ENCODE measurements at regions not wholly inside any gene's neighbourhood (a gene's known extent, or its start where the extent isn't known, plus 50 kb on each side); places are given as distances from the start of the nearest gene placed in this dataset.
"Not testable (repeated sequence)": the region's sequence is repeated elsewhere in the genome, so short reads cannot be mapped to it uniquely, and the experiment has no call there.

DNA sequence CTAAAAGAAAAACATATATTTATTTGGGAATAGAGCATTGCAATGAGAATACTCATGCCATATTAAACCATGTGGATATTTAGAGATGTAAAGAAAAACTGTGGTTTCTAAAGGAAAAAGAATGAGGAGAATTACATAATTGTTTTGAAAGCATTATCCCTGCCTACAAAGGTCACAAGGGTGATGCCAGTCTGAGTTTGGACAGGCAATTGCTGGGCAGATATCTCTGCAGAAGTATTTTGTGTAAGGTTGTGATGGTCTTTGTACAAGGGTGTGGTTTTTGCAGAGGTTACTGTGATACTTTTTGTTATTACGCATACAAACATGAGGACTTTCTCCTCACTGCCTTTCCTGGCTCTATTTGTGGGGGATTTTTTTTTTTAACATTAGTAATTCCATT is 2022.9 kb upstream of the CDH6 start:
- DNase-seq: no peak

DNA sequence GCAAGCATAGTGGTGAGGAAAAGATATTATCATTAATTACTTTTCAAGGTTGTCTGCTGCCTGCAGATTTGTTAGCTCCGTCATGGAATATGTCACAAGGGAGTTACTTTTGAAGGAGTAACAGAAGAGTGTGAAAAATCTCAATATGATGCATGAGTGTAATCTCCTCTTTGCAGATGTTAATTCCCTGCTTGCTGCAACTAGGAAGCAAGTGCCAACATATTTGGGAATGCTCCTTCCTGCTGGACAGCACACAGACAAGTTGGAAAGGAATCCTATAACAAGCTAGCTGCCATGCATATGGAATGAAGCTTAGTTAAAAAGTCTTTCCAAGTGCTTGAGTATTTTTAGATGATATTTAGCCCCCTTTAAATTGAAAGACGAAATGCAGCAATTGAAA is 2023.6 kb upstream of the CDH6 start:
- peak; percentile 15 to 75 (median 57) for DNase-seq

DNA sequence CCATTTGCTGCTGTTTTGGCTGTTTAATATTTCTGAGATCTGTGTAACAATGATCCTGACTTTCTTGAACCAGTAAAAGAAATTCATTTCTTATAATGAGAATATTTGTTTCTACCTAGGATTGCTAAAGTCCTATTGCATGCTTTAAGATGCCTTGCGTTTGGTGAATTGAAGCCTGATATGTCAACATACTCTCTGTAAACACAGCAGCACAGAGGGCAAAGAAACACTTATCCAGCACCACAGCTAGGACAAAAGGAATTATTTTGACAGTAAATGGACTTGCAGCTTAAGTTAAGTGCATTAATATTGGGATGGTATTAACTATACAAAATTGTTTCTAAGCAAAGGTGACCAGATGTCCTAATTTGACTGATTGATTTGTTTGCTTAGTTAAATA is 2031.2 kb upstream of the CDH6 start:
- no peak for DNase-seq

DNA sequence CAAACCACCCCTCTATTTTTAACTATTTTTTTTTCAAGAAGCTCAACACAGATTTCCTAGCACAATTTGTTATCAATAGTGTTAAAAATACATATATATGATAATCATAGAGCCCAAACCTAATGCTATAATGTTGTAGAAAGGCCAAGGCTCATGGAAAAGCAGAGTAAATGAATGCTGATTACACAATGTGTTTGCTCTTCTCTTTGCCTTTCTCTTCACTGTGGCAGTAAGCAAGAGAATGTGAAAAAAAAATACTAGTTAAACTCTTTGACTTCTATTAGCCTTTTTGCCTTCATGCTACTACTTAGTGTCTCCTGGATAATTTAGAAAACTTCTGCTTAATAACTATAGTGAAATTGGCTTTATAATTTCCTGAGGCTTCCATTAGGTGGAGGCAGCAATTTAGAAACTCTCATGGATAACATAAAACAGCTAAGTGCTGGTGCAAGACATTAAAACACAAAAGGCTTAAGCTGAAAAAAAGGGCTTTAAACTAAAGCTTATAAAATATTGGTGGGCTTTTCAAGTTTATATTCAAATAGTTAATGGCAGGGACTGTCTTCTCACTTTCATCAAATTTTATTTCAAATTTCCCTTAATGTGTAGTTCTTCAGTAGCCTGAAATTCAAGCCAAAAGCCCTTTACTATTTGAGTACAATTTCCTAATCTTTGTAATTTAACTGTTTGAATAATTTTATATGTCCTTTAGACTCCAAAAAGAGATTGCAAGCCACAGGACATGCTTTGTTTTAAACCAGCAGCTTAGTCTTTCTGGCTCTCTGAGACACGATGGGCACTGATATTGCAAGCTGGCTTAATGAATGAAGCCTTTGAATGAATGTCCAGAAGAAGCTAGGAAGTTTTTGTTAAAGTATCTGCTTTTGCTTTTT is 2031.8 kb upstream of the CDH6 start:
- no peak for DNase-seq

DNA sequence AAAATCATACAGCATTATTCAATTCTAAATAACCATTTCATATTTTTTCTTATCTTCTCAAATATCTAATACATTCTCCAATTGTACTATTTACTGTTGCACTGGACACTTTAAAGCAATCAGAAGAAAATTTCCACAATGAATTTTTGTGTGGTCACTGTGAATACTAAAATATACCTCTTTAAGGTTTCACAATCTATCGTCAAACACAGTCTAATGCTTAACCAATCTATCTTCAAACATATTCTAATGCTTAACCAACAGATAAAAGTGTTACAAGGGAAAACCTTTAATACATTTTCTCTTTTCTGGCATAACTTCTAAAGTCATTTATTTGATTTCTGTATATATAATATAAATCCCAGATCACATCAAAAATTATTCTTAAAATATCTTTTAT is 2035.5 kb upstream of the CDH6 start:
- DNase-seq: no peak

DNA sequence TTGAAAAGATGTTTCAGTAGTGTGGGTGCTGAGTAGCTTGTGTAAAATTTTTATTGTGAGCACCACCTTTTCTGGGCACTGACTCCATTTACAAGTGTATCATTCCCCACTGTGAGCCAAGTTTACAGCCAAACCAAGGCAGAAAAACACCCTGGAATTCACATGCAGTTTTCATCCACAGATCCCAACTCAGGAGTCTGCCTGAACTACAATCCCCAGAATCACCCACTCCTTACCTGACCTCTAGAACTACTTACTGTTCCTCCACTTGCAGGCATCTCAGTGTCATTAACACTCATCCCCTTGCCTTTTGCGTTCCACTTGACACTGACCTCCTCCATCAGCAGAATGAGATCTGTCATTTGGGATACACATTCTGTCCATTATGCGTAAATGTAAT is 2042.6 kb upstream of the CDH6 start:
- DNase-seq: no peak

DNA sequence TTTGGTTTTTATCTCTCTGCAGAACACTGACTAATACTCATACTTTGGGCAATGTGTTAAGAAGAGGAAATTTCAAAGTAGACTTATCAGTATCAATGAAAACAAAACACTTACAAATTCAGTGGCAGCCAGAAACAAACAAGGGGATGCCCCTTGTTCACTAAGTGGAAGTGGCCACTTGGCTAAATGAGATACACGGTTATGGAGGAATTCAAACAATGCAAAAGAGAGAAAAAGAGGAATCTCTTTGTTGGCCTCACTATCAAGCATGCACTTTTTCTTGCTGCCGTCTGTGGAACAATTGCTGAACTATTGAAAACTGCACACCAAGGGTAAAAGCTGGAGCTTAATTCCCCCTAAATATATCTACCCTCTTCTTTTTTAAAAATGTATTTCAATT is 2044.9 kb upstream of the CDH6 start:
- no peak for DNase-seq

DNA sequence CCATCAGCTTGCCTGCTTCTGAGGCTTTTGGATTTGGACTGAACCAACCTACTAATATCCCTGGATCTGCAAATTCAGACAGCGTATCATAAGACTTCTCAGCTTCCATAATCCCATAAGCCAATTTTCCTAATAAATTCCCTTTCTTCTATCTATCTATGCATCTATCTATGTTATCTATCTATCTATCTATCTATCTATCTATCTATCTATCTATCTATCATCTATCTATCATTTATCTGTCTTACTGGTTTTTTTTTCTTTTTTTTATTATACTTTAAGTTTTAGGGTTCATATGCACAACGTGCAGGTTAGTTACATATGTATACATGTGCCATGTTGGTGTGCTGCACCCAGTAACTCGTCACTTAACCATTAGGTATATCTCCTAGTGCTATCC is 2045.4 kb upstream of the CDH6 start:
- no peak for DNase-seq

DNA sequence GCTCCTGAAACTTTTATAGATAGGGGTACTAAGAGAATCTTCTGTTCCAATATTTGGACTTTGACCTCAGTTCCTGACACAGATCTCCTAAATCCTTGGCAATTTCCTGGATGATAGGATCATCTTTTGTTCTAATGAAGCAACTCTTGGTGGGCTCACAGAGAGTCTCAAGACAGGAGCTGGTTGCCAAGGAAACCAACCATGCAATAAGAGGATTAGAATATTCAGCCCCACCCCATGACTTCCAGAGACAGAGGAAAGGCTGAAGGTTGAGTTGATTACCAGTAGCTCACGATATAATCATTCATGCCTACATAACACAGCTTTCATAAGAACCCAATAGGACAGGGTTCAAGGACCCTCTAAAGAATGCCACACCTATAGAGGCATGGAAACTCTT is 2050.2 kb upstream of the CDH6 start:
- DNase-seq: no peak

DNA sequence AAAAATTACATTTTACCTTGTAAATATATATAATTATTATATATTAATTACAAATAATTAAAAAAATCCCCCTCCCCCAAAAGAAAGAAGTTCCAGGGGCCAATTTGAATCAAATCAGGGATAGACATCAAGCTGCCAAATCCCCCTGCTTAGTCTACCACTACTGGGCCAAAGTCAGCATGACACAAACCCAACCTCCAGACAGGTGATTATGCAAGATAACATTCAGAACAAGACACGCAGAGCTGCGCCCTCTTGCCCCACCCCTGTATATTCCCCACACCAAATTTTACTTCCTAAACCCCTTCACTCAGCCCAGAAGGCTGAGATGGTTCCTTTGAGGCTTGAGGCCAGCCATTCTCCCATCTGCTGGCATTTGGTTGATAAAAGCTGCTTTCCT is 2059.1 kb upstream of the CDH6 start:
- no peak for DNase-seq

DNA sequence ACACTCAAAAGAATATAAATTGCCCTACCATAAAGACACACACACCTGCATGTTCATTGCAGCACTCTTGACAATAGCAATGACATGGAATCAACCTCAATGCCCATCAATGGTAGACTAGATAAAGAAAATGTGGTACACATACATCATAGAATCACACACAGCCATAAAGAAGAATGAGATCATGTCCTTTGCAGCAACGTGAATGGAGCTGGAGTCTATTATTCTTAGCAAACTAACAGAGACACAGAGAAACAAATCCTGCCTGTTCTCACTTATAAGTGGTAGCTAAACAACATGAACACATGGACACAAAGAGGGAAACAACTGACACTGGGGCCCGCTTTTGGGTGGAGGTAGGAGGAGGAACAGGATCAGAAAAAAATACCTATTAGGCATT is 2062.2 kb upstream of the CDH6 start:
- no peak for DNase-seq

DNA sequence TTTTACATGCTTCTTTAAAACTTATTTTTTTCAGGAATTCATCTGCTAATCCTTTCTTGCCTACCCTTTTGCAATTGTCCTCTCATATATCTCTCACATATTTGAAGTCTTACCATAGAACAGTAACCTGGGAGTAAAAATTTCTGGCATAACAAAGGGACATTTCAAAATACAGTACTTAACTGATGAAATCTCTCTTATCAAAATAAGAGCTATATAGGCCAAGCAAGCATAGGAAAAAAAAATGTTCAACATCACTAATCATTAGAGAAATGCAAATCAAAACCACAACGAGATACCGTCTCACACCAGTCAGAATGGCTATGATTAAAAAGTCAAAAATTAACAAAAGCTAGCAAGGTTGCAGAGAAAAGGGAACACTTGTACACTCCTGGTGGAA is 2062.7 kb upstream of the CDH6 start:
- no peak for DNase-seq

DNA sequence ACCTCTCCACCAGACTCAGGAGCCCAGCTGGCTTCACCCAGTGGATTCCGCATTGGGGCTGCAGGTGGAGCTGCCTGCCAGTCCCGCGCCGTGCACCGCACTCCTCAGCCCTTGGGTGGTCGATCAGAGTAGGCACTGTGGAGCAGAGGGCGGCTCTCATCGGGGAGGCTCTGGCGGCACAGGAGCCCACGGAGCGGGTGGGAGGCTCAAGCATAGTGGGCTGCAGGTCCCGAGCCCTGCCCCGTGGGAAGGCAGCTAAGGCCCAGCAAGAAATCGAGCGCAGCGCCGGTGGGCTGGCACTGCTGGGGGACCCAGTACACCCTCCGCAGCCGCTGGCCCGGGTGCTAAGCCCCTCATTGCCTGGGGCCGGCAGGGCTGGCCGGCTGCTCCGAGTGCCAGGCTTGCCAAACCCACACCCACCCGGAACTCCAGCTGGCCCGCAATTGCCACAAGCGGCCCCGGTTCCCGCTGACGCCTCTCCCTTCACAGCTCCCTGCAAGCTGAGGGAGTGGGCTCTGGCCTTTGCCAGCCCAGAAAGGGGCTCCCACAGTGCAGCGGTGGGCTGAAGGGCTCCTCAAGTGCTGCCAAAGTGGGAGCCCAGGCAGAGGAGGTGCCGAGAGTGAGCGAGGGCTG is 2065.8 kb upstream of the CDH6 start:
- DNase-seq: not testable (repeated sequence)

DNA sequence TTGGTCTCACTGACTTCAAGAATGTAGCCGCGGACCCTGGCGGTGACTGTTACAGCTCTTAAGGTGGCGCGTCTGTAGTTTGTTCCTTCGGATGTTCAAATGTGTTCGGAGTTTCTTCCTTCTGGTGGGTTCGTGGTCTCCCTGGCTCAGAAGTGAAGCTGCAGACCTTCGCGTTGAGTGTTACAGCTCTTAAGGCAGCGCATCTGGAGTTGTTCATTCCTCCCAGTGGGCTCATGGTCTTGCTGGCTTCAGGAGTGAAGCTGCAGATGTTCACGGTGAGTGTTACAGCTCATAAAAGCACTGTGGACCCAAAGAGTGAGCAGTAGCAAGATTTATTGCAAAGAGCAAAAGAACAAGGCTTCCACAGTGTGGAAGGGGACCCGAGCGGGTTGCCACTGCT is 2067.0 kb upstream of the CDH6 start:
- DNase-seq: peak in 2 of 3 donors; percentile 17 to 46

DNA sequence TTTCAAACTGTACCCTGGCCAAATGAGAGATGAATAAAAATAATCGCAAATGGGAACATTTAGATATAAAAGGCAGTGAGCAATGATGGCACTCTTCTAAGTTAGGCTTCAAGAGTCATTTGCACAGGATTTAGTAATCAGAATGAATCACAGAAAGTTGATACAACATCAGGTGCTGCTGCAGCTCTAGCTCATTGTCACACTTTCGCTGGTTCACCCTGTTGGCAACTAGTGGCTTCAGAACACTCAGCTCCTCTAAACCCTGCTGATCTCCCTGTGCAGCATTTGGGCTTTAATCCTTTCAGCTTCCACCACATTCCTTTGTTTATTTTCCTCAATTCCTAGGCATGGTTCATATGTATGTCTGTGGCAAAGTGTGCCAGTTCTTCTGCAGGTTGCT is 2071.2 kb upstream of the CDH6 start:
- DNase-seq: no peak

DNA sequence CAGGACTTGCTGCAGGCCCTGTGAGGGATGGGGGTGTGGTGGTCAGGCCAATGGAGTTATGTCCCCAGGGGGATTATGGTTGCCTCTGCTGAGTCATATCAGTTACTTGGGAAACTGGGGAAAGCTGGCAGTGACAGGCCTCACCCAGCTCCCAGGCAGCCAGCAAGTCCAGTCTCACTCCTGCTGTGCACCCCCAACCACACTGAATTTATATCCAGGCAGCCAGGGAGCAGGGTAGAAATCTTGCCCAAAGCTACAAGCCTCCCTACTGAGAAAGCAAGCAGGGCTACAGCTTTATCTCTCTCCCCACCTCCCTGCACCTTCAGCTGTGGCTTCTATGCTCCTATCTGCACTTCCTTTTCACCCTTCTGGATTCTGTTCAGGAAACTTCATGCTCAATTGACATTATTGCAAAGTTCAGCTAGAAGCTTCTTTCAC is 2076.0 kb upstream of the CDH9 start:
- DNase-seq: no peak

DNA sequence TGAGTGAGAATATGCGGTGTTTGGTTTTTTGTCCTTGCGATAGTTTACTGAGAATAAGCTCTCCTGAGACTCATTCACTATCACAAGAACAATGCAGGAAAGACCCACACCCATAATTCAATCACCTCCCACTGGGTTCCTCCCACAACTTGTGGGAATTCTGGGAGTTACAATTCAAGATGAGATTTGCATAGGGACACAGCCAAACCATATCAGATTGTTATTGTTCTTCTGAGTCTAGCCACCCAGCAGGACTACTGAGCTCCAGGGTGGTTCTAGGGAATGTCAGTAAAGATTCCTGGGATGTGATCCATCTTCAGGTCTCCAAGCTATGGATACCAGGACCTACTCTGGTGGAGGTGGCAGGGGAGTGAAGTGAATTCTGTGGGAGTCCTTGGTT is 2075.1 kb upstream of the CDH9 start:
- no peak for DNase-seq

DNA sequence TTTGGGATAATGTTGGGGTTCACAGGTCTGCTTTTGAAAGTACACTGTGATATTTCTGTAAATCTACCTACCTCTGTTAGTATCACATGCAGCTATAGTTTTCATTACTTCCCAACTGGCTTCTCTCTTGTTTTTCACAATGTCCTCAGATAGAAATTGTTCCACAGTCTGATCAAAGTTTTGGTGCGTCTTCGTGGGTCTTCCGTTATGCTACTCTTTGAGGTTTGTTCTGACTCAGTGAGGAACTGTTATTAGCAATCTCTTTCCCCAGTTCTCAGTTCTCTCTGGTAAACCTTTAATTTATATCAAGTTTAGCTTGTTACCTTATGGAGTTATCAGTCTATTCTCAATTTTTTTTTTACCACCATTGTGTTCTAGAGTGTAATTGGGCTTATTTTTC is 2061.2 kb upstream of the CDH9 start:
- DNase-seq: no peak

DNA sequence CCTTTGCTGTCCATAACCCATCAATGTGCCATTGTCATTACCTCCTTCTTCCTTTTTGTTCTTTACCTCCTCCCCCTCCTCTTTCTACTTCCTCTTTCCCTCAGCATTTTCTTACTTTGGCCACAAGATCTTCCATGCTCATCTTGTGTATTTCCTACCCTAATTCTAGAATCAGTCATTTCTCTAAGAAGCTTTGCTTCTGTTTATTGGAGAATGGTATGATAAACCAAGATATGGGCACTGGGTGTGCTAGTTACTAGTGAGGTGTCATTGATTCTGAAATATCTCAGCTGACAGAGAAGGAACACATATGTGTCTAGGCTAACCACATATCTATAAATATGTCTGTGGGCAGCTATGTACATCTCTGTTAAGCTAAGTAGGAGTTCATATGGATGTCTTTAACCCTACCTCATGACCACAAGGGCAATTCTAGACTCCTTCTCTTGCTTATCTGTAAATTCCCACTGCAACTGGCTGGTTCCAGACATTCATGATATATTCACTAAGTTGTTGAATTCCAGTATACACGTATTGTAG is 2051.3 kb upstream of the CDH9 start:
- no peak for DNase-seq

DNA sequence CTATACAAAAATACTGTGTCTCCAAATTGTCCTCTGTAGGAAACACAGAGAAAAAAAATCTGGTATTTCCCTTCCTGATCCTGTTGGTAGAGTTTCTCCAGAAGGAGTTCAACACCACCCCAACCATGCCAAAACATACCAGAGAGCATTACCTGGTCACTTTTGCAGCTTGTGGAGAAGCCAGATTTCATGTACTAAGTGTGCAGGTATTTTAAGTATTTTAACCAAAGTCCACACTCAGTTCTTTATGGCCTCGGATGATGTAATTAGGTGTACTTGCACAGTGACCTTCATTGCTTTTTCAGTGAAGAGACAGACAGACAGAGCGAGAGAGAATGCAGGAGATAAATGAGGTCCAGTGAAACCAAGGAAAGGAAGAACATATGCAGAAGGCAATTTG is 2046.8 kb upstream of the CDH9 start:
- DNase-seq: no peak

DNA sequence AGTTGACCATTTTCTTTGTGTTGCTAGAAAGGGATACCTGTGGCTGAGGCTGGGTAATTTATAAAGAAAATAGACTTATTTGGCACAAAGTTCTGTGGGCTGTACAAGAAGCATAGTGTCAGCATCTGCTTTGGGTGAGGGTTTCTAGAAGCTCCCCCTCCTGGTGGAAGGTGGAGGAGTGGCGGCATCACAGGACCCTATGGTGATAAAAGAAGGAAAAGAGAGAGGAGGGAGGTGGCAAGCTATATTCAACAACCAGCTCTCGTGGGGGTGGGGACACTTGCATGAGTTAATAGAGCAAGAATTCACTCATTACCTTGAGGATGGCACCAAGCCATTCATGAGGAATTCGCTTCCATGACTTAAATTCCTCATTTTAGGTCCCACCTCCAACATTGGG is 2041.4 kb upstream of the CDH9 start:
- no peak for DNase-seq

DNA sequence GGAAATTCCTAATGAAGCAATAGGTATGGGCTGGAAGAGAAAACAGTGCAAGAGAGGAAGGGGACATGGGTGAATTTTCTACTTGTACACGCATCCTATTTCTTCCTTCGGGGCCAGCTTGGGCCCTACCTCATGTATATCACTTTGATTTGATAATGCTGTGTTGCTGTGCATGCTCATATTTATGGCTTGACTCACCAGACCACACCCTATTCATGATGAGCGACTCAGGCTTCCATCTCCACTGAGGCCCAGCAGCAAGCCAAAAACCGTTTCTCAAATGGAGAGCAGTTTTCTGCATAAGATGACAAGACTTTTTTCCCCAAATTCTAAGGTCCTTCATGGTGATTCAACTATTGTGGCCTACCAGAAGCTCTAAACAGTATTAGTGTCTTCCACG is 2039.1 kb upstream of the CDH9 start:
- DNase-seq: no peak

DNA sequence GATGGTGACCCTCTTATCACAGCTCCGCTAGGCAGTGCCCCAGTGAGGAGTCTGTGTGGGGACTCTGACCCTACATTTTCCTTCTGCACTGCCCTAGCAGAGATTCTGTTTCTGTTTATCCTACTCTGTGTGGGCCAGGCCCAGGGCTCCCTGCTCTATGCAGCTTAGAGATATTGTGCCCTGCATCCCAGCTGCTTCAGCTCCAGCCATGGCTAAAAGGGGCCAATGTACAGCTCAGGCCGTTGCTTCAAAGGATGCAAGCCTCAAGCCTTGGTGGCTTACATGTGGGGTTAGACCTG is 2030.7 kb upstream of the CDH9 start:
- DNase-seq: no peak

DNA sequence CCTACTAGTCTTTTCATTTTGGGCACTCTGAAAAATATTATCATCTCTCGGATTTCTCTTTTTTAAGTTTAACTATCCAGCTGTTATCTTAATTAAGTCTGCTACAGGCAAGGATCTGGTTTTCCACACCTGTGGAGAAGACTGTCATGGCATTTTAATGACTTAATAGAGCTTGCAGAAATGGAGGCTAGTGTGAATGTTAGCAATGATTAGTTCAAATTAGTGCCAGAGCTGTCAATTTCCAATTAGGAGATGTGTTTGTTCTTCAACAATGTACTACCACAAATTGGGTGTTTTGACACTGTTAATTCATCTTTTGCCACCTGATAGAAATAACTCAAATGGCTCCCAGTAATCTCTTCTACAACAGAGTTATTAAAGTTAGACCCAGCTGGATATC is 2023.0 kb upstream of the CDH9 start:
- DNase-seq: no peak

All from muscle of back (tissue), 3 donors.